K562 (cell line): ENCODE measurements at regions not wholly inside any gene's neighbourhood (a gene's known extent, or its start where the extent isn't known, plus 50 kb on each side); places are given as distances from the start of the nearest gene placed in this dataset.

ENCODE experiments used
- CCAR2 ChIP-seq: fragments of 200-400 bp; formaldehyde crosslinking; IDR thresholded peaks from 2 replicates; pipeline ENCODE4 v1.6.1; 2017; ENCODE audit warnings: mild to moderate bottlenecking, low read depth, low read length
- CCNT2 ChIP-seq: IDR thresholded peaks from 2 replicates; pipeline ENCODE4 v1.6.1; 2011; ENCODE audit warnings: borderline replicate concordance, low read depth, mild to moderate bottlenecking, moderate library complexity, mixed read lengths, low read length; ENCODE audit not compliant: insufficient read length; ENCODE audit errors: extremely low read depth
- HDAC6 ChIP-seq: IDR thresholded peaks from 2 replicates; pipeline ENCODE4 v1.6.1; 2012; ENCODE audit warnings: low read depth, mild to moderate bottlenecking, control low read depth, inconsistent platforms, low read length, moderate library complexity
- MXI1 ChIP-seq: IDR thresholded peaks from 2 replicates; pipeline ENCODE4 v1.6.1; 2011; ENCODE audit warnings: low read depth, mild to moderate bottlenecking, improper control_type of control experiment, low read length
- MYNN ChIP-seq, 2 experiments: sonication (generic); formaldehyde crosslinking in 1 of 2; IDR thresholded peaks; 2 replicates each; pipeline versions ENCODE4 v1.5.0 to v1.6.1; 2016 to 2020; ENCODE audit warnings: antibody characterized with exemption in 1 of 2, missing genetic modification reagents in 1 of 2
- NCOR1 ChIP-seq: fragments of 450-650 bp; IDR thresholded peaks from 2 replicates; pipeline ENCODE4 v1.6.1; 2016; ENCODE audit warnings: mild to moderate bottlenecking, moderate library complexity
- NFIC ChIP-seq: fragments of 450-650 bp; IDR thresholded peaks from 2 replicates; pipeline ENCODE4 v1.6.1; 2017; ENCODE audit warnings: mild to moderate bottlenecking, inconsistent platforms
- TCF3 ChIP-seq: sonication (generic); formaldehyde crosslinking; IDR thresholded peaks from 2 replicates; pipeline ENCODE4 v1.4.0; 2020; ENCODE audit warnings: mild to moderate bottlenecking, missing genetic modification reagents
- VEZF1 ChIP-seq: fragments of 200-800 bp; sonication (Bioruptor generic); IDR thresholded peaks from 2 replicates; pipeline ENCODE4 v1.6.1; 2017; ENCODE audit warnings: missing genetic modification characterization, missing compliant biosample characterization
- YY1 ChIP-seq, 3 experiments: IDR thresholded peaks; 2 replicates each; pipeline ENCODE4 v1.6.1; 2011; ENCODE audit warnings: low read length in 2 of 3, mild to moderate bottlenecking in 2 of 3, moderate library complexity in 2 of 3, borderline replicate concordance in 1 of 3, control low read depth in 1 of 3, low read depth in 1 of 3; ENCODE audit not compliant: insufficient read depth in 3 of 3, insufficient replicate concordance in 2 of 3, control insufficient read depth in 1 of 3, insufficient read length in 1 of 3; ENCODE audit errors: extremely low read depth in 1 of 3
- ZKSCAN8 ChIP-seq: fragments of 200-800 bp; sonication (Bioruptor generic); IDR thresholded peaks from 2 replicates; pipeline ENCODE4 v1.6.1; 2016; ENCODE audit warnings: missing genetic modification characterization, missing compliant biosample characterization
- ZNF507 ChIP-seq: conservative IDR thresholded peaks from 2 replicates; pipeline ENCODE4 v1.6.1; 2017; ENCODE audit warnings: missing genetic modification characterization, missing compliant biosample characterization
- TF ChIP-seq, protein P1 (sequence below): sonication (generic); formaldehyde crosslinking; IDR thresholded peaks from 2 replicates; pipeline ENCODE4 v1.8.0; 2023; ENCODE audit warnings: mild to moderate bottlenecking, missing genetic modification reagents
- TF ChIP-seq, protein P2 (sequence below): fragments of 250-450 bp; sonication (Bioruptor Pico); IDR thresholded peaks from 2 replicates; pipeline ENCODE4 v1.4.0; 2020; ENCODE audit warnings: mild to moderate bottlenecking
- TF ChIP-seq, protein P3 (sequence below), 2 experiments: fragments of 450-650 bp in 1 of 2; sonication (generic) in 1 of 2; formaldehyde crosslinking; conservative IDR thresholded peaks; 2 replicates each; pipeline versions ENCODE4 v1.4.0 to v1.8.1; 2020 to 2022; ENCODE audit warnings: mild to moderate bottlenecking in 1 of 2, missing genetic modification reagents in 1 of 2
- TF ChIP-seq, protein P4 (sequence below): fragments of 200-800 bp; sonication (Bioruptor generic); IDR thresholded peaks from 2 replicates; pipeline ENCODE4 v1.6.1; 2017; ENCODE audit warnings: missing genetic modification characterization, missing compliant biosample characterization
- TF ChIP-seq, protein P5 (sequence below): fragments of 250-450 bp; sonication (Bioruptor Pico); IDR thresholded peaks from 2 replicates; pipeline ENCODE4 v1.9.0; 2021; ENCODE audit warnings: mild to moderate bottlenecking, inconsistent platforms

GRCh38 chr5:89055015-89055694 is 172.2 kb upstream of the MEF2C start (continued):
- TF ChIP-seq, protein P1, sequence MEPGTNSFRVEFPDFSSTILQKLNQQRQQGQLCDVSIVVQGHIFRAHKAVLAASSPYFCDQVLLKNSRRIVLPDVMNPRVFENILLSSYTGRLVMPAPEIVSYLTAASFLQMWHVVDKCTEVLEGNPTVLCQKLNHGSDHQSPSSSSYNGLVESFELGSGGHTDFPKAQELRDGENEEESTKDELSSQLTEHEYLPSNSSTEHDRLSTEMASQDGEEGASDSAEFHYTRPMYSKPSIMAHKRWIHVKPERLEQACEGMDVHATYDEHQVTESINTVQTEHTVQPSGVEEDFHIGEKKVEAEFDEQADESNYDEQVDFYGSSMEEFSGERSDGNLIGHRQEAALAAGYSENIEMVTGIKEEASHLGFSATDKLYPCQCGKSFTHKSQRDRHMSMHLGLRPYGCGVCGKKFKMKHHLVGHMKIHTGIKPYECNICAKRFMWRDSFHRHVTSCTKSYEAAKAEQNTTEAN (CRISPR knock-in tag): no peak
- TF ChIP-seq, protein P2, sequence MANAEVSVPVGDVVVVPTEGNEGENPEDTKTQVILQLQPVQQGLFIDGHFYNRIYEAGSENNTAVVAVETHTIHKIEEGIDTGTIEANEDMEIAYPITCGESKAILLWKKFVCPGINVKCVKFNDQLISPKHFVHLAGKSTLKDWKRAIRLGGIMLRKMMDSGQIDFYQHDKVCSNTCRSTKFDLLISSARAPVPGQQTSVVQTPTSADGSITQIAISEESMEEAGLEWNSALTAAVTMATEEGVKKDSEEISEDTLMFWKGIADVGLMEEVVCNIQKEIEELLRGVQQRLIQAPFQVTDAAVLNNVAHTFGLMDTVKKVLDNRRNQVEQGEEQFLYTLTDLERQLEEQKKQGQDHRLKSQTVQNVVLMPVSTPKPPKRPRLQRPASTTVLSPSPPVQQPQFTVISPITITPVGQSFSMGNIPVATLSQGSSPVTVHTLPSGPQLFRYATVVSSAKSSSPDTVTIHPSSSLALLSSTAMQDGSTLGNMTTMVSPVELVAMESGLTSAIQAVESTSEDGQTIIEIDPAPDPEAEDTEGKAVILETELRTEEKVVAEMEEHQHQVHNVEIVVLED: no peak
- TF ChIP-seq, protein P3, sequence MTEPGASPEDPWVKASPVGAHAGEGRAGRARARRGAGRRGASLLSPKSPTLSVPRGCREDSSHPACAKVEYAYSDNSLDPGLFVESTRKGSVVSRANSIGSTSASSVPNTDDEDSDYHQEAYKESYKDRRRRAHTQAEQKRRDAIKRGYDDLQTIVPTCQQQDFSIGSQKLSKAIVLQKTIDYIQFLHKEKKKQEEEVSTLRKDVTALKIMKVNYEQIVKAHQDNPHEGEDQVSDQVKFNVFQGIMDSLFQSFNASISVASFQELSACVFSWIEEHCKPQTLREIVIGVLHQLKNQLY (CRISPR knock-in tag; conservative IDR thresholded peaks at IDR 0.05): no peak
- TF ChIP-seq MXI1: no peak
- peak; percentile 73 for TF ChIP-seq NCOR1
- TF ChIP-seq NFIC: peak; percentile 48
- TF ChIP-seq ZKSCAN8: no peak
- no peak for TF ChIP-seq CCAR2
- no peak for TF ChIP-seq ZNF507 (tag)
- peak; percentile 77 for TF ChIP-seq VEZF1 (CRISPR knock-in tag)
- TF ChIP-seq YY1 (IDR thresholded peaks at IDR 0.05; ENCODE audit: borderline replicate concordance in 1 of 3, control insufficient read depth in 1 of 3, extremely low read depth in 1 of 3, insufficient read depth in 3 of 3, insufficient read length in 1 of 3, insufficient replicate concordance in 2 of 3, low read depth in 1 of 3, low read length in 2 of 3): no peak
- TF ChIP-seq, protein P4, sequence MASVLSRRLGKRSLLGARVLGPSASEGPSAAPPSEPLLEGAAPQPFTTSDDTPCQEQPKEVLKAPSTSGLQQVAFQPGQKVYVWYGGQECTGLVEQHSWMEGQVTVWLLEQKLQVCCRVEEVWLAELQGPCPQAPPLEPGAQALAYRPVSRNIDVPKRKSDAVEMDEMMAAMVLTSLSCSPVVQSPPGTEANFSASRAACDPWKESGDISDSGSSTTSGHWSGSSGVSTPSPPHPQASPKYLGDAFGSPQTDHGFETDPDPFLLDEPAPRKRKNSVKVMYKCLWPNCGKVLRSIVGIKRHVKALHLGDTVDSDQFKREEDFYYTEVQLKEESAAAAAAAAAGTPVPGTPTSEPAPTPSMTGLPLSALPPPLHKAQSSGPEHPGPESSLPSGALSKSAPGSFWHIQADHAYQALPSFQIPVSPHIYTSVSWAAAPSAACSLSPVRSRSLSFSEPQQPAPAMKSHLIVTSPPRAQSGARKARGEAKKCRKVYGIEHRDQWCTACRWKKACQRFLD (CRISPR knock-in tag): no peak
- no peak for TF ChIP-seq HDAC6
- peak; percentile 95 for TF ChIP-seq TCF3 (CRISPR knock-in tag)
- TF ChIP-seq MYNN (IDR thresholded peaks at IDR 0.05): 0 out of 2 replicates have a peak, but pooled peaks have one; percentile 61
- no peak for TF ChIP-seq MYNN (CRISPR knock-in tag; IDR thresholded peaks at IDR 0.05)
- TF ChIP-seq CCNT2: peak; percentile 52
- TF ChIP-seq, protein P5, sequence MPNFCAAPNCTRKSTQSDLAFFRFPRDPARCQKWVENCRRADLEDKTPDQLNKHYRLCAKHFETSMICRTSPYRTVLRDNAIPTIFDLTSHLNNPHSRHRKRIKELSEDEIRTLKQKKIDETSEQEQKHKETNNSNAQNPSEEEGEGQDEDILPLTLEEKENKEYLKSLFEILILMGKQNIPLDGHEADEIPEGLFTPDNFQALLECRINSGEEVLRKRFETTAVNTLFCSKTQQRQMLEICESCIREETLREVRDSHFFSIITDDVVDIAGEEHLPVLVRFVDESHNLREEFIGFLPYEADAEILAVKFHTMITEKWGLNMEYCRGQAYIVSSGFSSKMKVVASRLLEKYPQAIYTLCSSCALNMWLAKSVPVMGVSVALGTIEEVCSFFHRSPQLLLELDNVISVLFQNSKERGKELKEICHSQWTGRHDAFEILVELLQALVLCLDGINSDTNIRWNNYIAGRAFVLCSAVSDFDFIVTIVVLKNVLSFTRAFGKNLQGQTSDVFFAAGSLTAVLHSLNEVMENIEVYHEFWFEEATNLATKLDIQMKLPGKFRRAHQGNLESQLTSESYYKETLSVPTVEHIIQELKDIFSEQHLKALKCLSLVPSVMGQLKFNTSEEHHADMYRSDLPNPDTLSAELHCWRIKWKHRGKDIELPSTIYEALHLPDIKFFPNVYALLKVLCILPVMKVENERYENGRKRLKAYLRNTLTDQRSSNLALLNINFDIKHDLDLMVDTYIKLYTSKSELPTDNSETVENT (CRISPR knock-in tag): no peak
